Peyer's patch (tissue), 4 donors: ENCODE measurements at regions not wholly inside any gene's neighbourhood (a gene's known extent, or its start where the extent isn't known, plus 50 kb on each side); places are given as distances from the start of the nearest gene placed in this dataset.
"Not testable (repeated sequence)": the region's sequence is repeated elsewhere in the genome, so short reads cannot be mapped to it uniquely, and the experiment has no call there.

Experiments used
- DNase-seq, 3 donors: peaks; one replicate each; pipeline ENCODE4 v3.0.0-alpha.2; 2017 to 2019
- H3K27ac ChIP-seq, 4 donors: fragments of 200-600 bp; sonication (generic); one replicate each; pipeline ENCODE4 v1.5.1; 2016 to 2019
- H3K27me3 ChIP-seq, 2 donors: fragments of 200-600 bp; sonication (generic); one replicate each; pipeline ENCODE4 v1.5.1; 2019
- H3K36me3 ChIP-seq, 3 donors: fragments of 200-600 bp; sonication (generic); one replicate each; pipeline ENCODE4 v1.5.1; 2016 to 2019
- H3K4me1 ChIP-seq, 4 donors: fragments of 200-600 bp; sonication (generic); one replicate each; pipeline ENCODE4 v1.5.1; 2016 to 2019
- H3K4me3 ChIP-seq, 4 donors: fragments of 200-600 bp; sonication (generic); 1 replicate in 3 of 4; 2 replicates in 1 of 4; pipeline ENCODE4 v1.5.1; 2016 to 2019; ENCODE audit warnings: mild to moderate bottlenecking in 1 of 4
- H3K9me3 ChIP-seq, 4 donors: fragments of 200-600 bp; sonication (generic); one replicate each; pipeline ENCODE4 v1.5.1; 2016 to 2019; ENCODE audit warnings: mild to moderate bottlenecking in 1 of 4
- POLR2A ChIP-seq, 2 donors: fragments of 450-650 bp; IDR thresholded peaks; one replicate each; pipeline ENCODE4 v1.5.1; 2017; ENCODE audit warnings: antibody characterized with exemption in 2 of 2, mild to moderate bottlenecking in 2 of 2, moderate library complexity in 2 of 2
- TF ChIP-seq, protein P1 (sequence below), 6 experiments: fragments of 450-650 bp in 4 of 6; fragments of 200-600 bp in 2 of 6; sonication (generic) in 1 of 6; IDR thresholded peaks; one replicate each; pipeline ENCODE4 v1.5.1; 2017 to 2019; ENCODE audit warnings: antibody characterized with exemption in 6 of 6, mild to moderate bottlenecking in 3 of 6, moderate library complexity in 1 of 6

DNA sequence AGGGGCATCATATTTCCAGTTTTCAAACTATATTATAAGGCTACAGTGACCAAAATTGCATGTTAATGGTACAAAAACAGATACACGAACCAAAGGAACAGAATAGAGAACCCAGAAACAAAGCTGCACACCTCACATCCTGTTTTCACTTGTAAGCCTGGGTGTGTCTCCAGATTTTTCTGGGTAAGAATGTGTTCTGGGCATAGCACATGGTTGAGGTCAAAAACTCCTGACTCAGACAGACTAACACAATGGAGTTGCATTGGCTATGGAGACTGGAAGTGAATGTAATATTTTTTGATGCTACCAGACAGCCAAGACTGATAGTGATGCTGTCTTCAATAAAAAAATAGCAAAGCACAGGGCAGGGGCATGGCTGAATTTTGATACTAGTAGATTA lies 1175.2 kb downstream of the NXPH1 start:
- H3K9me3 ChIP-seq: peaks cover 0 to 2% (median 0%) of the 10 kb centered on the region in 4 donors
- H3K4me1 ChIP-seq: no peaks in the 10 kb centered on the region
- H3K27me3 ChIP-seq: no peaks in the 10 kb centered on the region
- no peaks in the 10 kb centered on the region for H3K36me3 ChIP-seq
- TF ChIP-seq POLR2A (IDR thresholded peaks at IDR 0.05): no peak
- TF ChIP-seq, protein P1, sequence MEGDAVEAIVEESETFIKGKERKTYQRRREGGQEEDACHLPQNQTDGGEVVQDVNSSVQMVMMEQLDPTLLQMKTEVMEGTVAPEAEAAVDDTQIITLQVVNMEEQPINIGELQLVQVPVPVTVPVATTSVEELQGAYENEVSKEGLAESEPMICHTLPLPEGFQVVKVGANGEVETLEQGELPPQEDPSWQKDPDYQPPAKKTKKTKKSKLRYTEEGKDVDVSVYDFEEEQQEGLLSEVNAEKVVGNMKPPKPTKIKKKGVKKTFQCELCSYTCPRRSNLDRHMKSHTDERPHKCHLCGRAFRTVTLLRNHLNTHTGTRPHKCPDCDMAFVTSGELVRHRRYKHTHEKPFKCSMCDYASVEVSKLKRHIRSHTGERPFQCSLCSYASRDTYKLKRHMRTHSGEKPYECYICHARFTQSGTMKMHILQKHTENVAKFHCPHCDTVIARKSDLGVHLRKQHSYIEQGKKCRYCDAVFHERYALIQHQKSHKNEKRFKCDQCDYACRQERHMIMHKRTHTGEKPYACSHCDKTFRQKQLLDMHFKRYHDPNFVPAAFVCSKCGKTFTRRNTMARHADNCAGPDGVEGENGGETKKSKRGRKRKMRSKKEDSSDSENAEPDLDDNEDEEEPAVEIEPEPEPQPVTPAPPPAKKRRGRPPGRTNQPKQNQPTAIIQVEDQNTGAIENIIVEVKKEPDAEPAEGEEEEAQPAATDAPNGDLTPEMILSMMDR (IDR thresholded peaks at IDR 0.05): no peak
- H3K27ac ChIP-seq: no peak overlapping the region
- DNase-seq: no peak
- H3K4me3 ChIP-seq: no peak overlapping the region

- not testable (repeated sequence) for H3K27me3 ChIP-seq, H3K27ac ChIP-seq, H3K9me3 ChIP-seq, DNase-seq, H3K4me1 ChIP-seq, H3K4me3 ChIP-seq, H3K36me3 ChIP-seq
Observed at GRCh38 chr7:9620899-9621298, 1187.5 kb downstream of the NXPH1 start.

DNA sequence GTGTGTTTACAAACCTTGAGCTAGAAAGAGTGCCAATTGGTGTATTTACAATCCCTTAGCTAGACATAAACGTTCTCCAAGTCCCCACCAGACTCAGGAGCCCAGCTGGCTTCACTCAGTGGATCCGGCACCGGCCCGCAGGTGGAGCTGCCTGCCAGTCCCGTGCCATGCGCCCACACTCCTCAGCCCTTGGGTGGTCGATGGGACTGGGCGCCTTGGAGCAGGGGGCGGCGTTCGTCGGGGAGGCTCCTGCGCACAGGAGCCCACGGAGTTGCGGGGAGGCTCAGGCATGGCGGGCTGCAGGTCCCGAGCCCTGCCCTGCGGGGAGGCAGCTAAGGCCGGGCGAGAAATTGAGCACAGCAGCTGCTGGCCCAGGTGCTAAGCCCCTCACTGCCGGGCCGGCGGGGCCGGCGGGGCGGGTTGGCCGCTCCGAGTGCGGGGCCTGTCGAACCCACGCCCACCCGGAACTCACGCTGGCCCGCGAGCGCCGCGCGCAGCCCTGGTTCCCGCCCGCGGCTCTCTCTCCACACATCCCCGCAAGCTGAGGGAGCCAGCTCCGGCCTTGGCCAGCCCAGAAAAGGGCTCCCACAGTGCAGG lies 1188.0 kb downstream of the NXPH1 start:
- DNase-seq: not testable (repeated sequence)

GRCh38 chr7:9621927-9622326 lies 1188.5 kb downstream of the NXPH1 start:
- no peak overlapping the region for H3K4me3 ChIP-seq
- DNase-seq: no peak
- H3K4me1 ChIP-seq: no peaks in the 10 kb centered on the region
- no peak for TF ChIP-seq POLR2A (IDR thresholded peaks at IDR 0.05)
- TF ChIP-seq, protein P1 (IDR thresholded peaks at IDR 0.05): no peak
- no peaks in the 10 kb centered on the region for H3K27me3 ChIP-seq
- H3K9me3 ChIP-seq: no peaks in the 10 kb centered on the region
- no peak overlapping the region for H3K27ac ChIP-seq
- H3K36me3 ChIP-seq: no peaks in the 10 kb centered on the region

More for the DNA sequence above, 1188.0 kb downstream of the NXPH1 start:
- not testable (repeated sequence) for H3K27me3 ChIP-seq, H3K36me3 ChIP-seq, H3K9me3 ChIP-seq, H3K27ac ChIP-seq, H3K4me1 ChIP-seq, H3K4me3 ChIP-seq

- H3K9me3 ChIP-seq: no peaks in the 10 kb centered on the region
- H3K4me3 ChIP-seq: no peak overlapping the region
- TF ChIP-seq, protein P1 (IDR thresholded peaks at IDR 0.05): no peak
- no peaks in the 10 kb centered on the region for H3K4me1 ChIP-seq
- H3K27ac ChIP-seq: no peak overlapping the region
- H3K27me3 ChIP-seq: no peaks in the 10 kb centered on the region
- DNase-seq: no peak
- no peaks in the 10 kb centered on the region for H3K36me3 ChIP-seq
Observed at GRCh38 chr7:9625953-9626352, 1192.5 kb downstream of the NXPH1 start.

DNA sequence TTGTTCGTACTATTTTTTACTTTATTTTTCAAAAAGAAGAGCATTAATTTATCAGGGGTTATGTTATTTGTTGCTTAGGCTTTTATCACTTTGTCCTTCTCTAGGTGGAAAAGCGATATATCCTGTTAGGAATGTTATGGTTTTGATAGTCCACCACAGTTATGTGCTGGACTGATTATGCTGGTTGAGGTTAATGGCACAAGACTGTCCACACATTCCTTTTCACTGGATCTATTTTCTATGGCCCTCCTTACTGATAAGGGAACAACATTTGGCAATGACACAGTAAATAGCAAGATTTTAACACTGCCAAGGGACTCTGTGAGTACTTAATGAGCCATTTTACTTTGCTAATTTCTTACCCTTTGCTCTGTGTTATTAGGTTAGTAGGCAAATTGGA lies 1212.3 kb downstream of the NXPH1 start:
- Histone ChIP-seq H3K9me3 (no peaks in the 10 kb centered on the region), H3K27ac (no peak overlapping the region), H3K4me1 (no peaks in the 10 kb centered on the region), H3K4me3 (no peak overlapping the region), H3K36me3 (no peaks in the 10 kb centered on the region), H3K27me3 (no peaks in the 10 kb centered on the region)
- TF ChIP-seq, protein P1 (IDR thresholded peaks at IDR 0.05): no peak
- TF ChIP-seq POLR2A (IDR thresholded peaks at IDR 0.05): no peak
- DNase-seq: no peak

GRCh38 chr7:9657257-9657656 lies 1223.8 kb downstream of the NXPH1 start:
- Histone ChIP-seq H3K27ac (no peak overlapping the region), H3K27me3 (no peaks in the 10 kb centered on the region), H3K9me3 (peaks cover 0 to 3% (median 0%) of the 10 kb centered on the region in 4 donors), H3K4me1 (no peaks in the 10 kb centered on the region), H3K4me3 (no peak overlapping the region), H3K36me3 (no peaks in the 10 kb centered on the region)
- TF ChIP-seq, protein P1 (IDR thresholded peaks at IDR 0.05): no peak
- TF ChIP-seq POLR2A (IDR thresholded peaks at IDR 0.05): no peak
- DNase-seq: no peak
